ENCODE measurements at regions not wholly inside any gene's neighbourhood (a gene's known extent, or its start where the extent isn't known, plus 50 kb on each side); places are given as distances from the start of the nearest gene placed in this dataset.

GRCh38 chr14:97921296-97921695 is 1124.1 kb downstream of the VRK1 start:
- no peaks in the 10 kb centered on the region for H3K9me3 Mint-ChIP-seq
- peaks cover 21% of the 10 kb centered on the region for H3K4me1 Mint-ChIP-seq
- ATAC-seq, result no peak
- no peak for DNase-seq (ENCODE audit: low spot score in 2 of 2)
- H3K27ac Mint-ChIP-seq, result no peak overlapping the region
- H3K36me3 Mint-ChIP-seq, result peaks cover 7% of the 10 kb centered on the region
- H3K4me3 Mint-ChIP-seq, result no peak overlapping the region

GRCh38 chr14:97924922-97925613 is 1127.9 kb downstream of the VRK1 start:
- Mint-ChIP-seq H3K27ac (peak overlapping the region; percentile 35), H3K36me3 (peaks cover 7% of the 10 kb centered on the region)

GRCh38 chr14:97930166-97930565 is 1133.0 kb downstream of the VRK1 start:
- no peak for DNase-seq (ENCODE audit: low spot score in 2 of 2)
- Mint-ChIP-seq H3K4me1 (peaks cover 23% of the 10 kb centered on the region), H3K27ac (no peak overlapping the region), H3K36me3 (peaks cover 6% of the 10 kb centered on the region), H3K9me3 (no peaks in the 10 kb centered on the region), H3K4me3 (no peak overlapping the region)
- no peak for ATAC-seq

More at GRCh38 chr14:97924922-97925613, 1127.9 kb downstream of the VRK1 start:
- ATAC-seq (peak; percentile 89), DNase-seq (ENCODE audit: low spot score in 2 of 2) (peak; percentile 24 to 74)
- H3K4me3 Mint-ChIP-seq, result peak overlapping the region; percentile 5
- H3K4me1 Mint-ChIP-seq, result peaks cover 15% of the 10 kb centered on the region
- no peaks in the 10 kb centered on the region for H3K9me3 Mint-ChIP-seq

GRCh38 chr14:97931273-97931672 is 1134.1 kb downstream of the VRK1 start:
- no peak overlapping the region for H3K27ac Mint-ChIP-seq
- H3K9me3 Mint-ChIP-seq, result no peaks in the 10 kb centered on the region
- H3K4me1 Mint-ChIP-seq, result peaks cover 12% of the 10 kb centered on the region
- H3K36me3 Mint-ChIP-seq, result no peaks in the 10 kb centered on the region
- ATAC-seq (peak; percentile 77), DNase-seq (ENCODE audit: low spot score in 2 of 2) (no peak)
- no peak overlapping the region for H3K4me3 Mint-ChIP-seq

- ATAC-seq (no peak), DNase-seq (ENCODE audit: low spot score in 2 of 2) (no peak)
- H3K4me3 Mint-ChIP-seq, result no peak overlapping the region
- no peaks in the 10 kb centered on the region for H3K4me1 Mint-ChIP-seq
- H3K9me3 Mint-ChIP-seq, result peaks cover 2% of the 10 kb centered on the region
- no peak overlapping the region for H3K27ac Mint-ChIP-seq
- H3K36me3 Mint-ChIP-seq, result no peaks in the 10 kb centered on the region
Observed at GRCh38 chr14:97942921-97943320, 1145.7 kb downstream of the VRK1 start.

GRCh38 chr14:97943619-97944018 is 1146.4 kb downstream of the VRK1 start:
- Mint-ChIP-seq H3K4me3 (no peak overlapping the region), H3K9me3 (peaks cover 2% of the 10 kb centered on the region), H3K36me3 (no peaks in the 10 kb centered on the region), H3K4me1 (no peaks in the 10 kb centered on the region), H3K27ac (no peak overlapping the region)
- DNase-seq (ENCODE audit: low spot score in 2 of 2), result no peak
- peak; percentile 69 for ATAC-seq

GRCh38 chr14:97944380-97944779 is 1147.2 kb downstream of the VRK1 start:
- ATAC-seq, result no peak
- Mint-ChIP-seq H3K36me3 (no peaks in the 10 kb centered on the region), H3K9me3 (peaks cover 2% of the 10 kb centered on the region), H3K4me1 (no peaks in the 10 kb centered on the region), H3K27ac (no peak overlapping the region), H3K4me3 (no peak overlapping the region)
- DNase-seq (ENCODE audit: low spot score in 2 of 2), result no peak

- ATAC-seq (no peak), DNase-seq (ENCODE audit: low spot score in 2 of 2) (no peak)
- H3K4me1 Mint-ChIP-seq, result no peaks in the 10 kb centered on the region
- H3K9me3 Mint-ChIP-seq, result no peaks in the 10 kb centered on the region
- no peak overlapping the region for H3K4me3 Mint-ChIP-seq
- H3K27ac Mint-ChIP-seq, result no peak overlapping the region
- H3K36me3 Mint-ChIP-seq, result no peaks in the 10 kb centered on the region
Observed at GRCh38 chr14:97945631-97946030, 1148.4 kb downstream of the VRK1 start.

GRCh38 chr14:97946240-97946639 is 1149.1 kb downstream of the VRK1 start:
- ATAC-seq (no peak), DNase-seq (ENCODE audit: low spot score in 2 of 2) (no peak)
- no peak overlapping the region for H3K4me3 Mint-ChIP-seq
- no peaks in the 10 kb centered on the region for H3K36me3 Mint-ChIP-seq
- no peaks in the 10 kb centered on the region for H3K9me3 Mint-ChIP-seq
- no peaks in the 10 kb centered on the region for H3K4me1 Mint-ChIP-seq
- H3K27ac Mint-ChIP-seq, result no peak overlapping the region

GRCh38 chr14:97946641-97947040 is 1149.5 kb downstream of the VRK1 start:
- Mint-ChIP-seq H3K4me1 (no peaks in the 10 kb centered on the region), H3K4me3 (no peak overlapping the region), H3K27ac (no peak overlapping the region), H3K36me3 (no peaks in the 10 kb centered on the region), H3K9me3 (no peaks in the 10 kb centered on the region)
- ATAC-seq (no peak), DNase-seq (ENCODE audit: low spot score in 2 of 2) (no peak)

GRCh38 chr14:97948841-97949240 is 1151.7 kb downstream of the VRK1 start:
- Mint-ChIP-seq H3K36me3 (no peaks in the 10 kb centered on the region), H3K9me3 (no peaks in the 10 kb centered on the region), H3K4me3 (no peak overlapping the region), H3K4me1 (no peaks in the 10 kb centered on the region), H3K27ac (no peak overlapping the region)
- ATAC-seq (no peak), DNase-seq (ENCODE audit: low spot score in 2 of 2) (no peak)

GRCh38 chr14:97956581-97957340 is 1159.6 kb downstream of the VRK1 start:
- Mint-ChIP-seq H3K4me3 (no peak overlapping the region), H3K27ac (no peak overlapping the region), H3K9me3 (no peaks in the 10 kb centered on the region), H3K36me3 (peaks cover 9% of the 10 kb centered on the region), H3K4me1 (peaks cover 5% of the 10 kb centered on the region)
- ATAC-seq, result no peak
- no peak for DNase-seq (ENCODE audit: low spot score in 2 of 2)

- Mint-ChIP-seq H3K27ac (no peak overlapping the region), H3K4me1 (peaks cover 10% of the 10 kb centered on the region), H3K4me3 (no peak overlapping the region), H3K36me3 (peaks cover 9% of the 10 kb centered on the region), H3K9me3 (no peaks in the 10 kb centered on the region)
- DNase-seq (ENCODE audit: low spot score in 2 of 2) (no peak), ATAC-seq (no peak)
Observed at GRCh38 chr14:97959251-97959650, 1162.1 kb downstream of the VRK1 start.

- H3K4me1 Mint-ChIP-seq, result peaks cover 10% of the 10 kb centered on the region
- no peak overlapping the region for H3K27ac Mint-ChIP-seq
- H3K9me3 Mint-ChIP-seq, result no peaks in the 10 kb centered on the region
- H3K4me3 Mint-ChIP-seq, result no peak overlapping the region
- ATAC-seq (no peak), DNase-seq (ENCODE audit: low spot score in 2 of 2) (no peak)
- H3K36me3 Mint-ChIP-seq, result peaks cover 9% of the 10 kb centered on the region
Observed at GRCh38 chr14:97960436-97960835, 1163.3 kb downstream of the VRK1 start.

- peaks cover 19% of the 10 kb centered on the region for H3K36me3 Mint-ChIP-seq
- H3K4me1 Mint-ChIP-seq, result peaks cover 58% of the 10 kb centered on the region
- DNase-seq (ENCODE audit: low spot score in 2 of 2), result no peak
- H3K4me3 Mint-ChIP-seq, result no peak overlapping the region
- peak overlapping the region; percentile 62 for H3K27ac Mint-ChIP-seq
- ATAC-seq, result peak; percentile 87
- peaks cover 6% of the 10 kb centered on the region for H3K9me3 Mint-ChIP-seq
Observed at GRCh38 chr14:97970222-97970621, 1173.0 kb downstream of the VRK1 start.

GRCh38 chr14:97975216-97975615 is 1178.0 kb downstream of the VRK1 start:
- H3K27ac Mint-ChIP-seq, result peak overlapping the region; percentile 91
- peaks cover 5% of the 10 kb centered on the region for H3K36me3 Mint-ChIP-seq
- ATAC-seq, result no peak
- H3K4me1 Mint-ChIP-seq, result peaks cover 55% of the 10 kb centered on the region
- no peak for DNase-seq (ENCODE audit: low spot score in 2 of 2)
- peaks cover 6% of the 10 kb centered on the region for H3K9me3 Mint-ChIP-seq
- H3K4me3 Mint-ChIP-seq, result peak overlapping the region; percentile 76

All from stimulated activated effector memory CD8-positive, alpha-beta T cell treated with anti-CD3 and anti-CD28 coated beads, Interleukin-12 subunit alpha, Interleukin-12 subunit beta, amount 100 ng/mL, for 72 hours (primary cell).